Caki2 (cell line): ENCODE measurements at regions not wholly inside any gene's neighbourhood (a gene's known extent, or its start where the extent isn't known, plus 50 kb on each side); places are given as distances from the start of the nearest gene placed in this dataset.
"Not testable (repeated sequence)": the region's sequence is repeated elsewhere in the genome, so short reads cannot be mapped to it uniquely, and the experiment has no call there.

ENCODE experiments used
- DNase-seq: peaks from one replicate; pipeline ENCODE4 v3.0.0-alpha.2; 2015; ENCODE audit warnings: low read depth
- in situ Hi-C: cut with HindIII; loops from 2 replicates; pipeline ENCODE4 v1.10.0; 2016; ENCODE audit warnings: low sequenced_read_pairs, low pct_unique_long_range_greater_than_20kb, mixed read lengths

GRCh38 chr6:88473589-88473988 is 307.4 kb upstream of the CNR1 start:
- in situ Hi-C loops = no loop called here

GRCh38 chr6:88472851-88473525 is 306.8 kb upstream of the CNR1 start:
- no peak for DNase-seq
- in situ Hi-C loops = no loop called here

More at GRCh38 chr6:88473589-88473988, 307.4 kb upstream of the CNR1 start:
- DNase-seq = no peak

- in situ Hi-C loops = no loop called here
- DNase-seq = no peak
These were observed 293.5 kb upstream of the CNR1 start for GRCh38 chr6:88459643-88460042.

- in situ Hi-C loops = no loop called here
- no peak for DNase-seq
These were observed 293.0 kb upstream of the CNR1 start for GRCh38 chr6:88459189-88459588.

- in situ Hi-C loops = no loop called here
- no peak for DNase-seq
These were observed 292.5 kb upstream of the CNR1 start for GRCh38 chr6:88458662-88459061.

- in situ Hi-C loops = no loop called here
These were observed 290.2 kb upstream of the CNR1 start for GRCh38 chr6:88456221-88456859.

GRCh38 chr6:88455317-88455716 is 289.2 kb upstream of the CNR1 start:
- DNase-seq = no peak
- in situ Hi-C loops = no loop called here

More at GRCh38 chr6:88456221-88456859, 290.2 kb upstream of the CNR1 start:
- no peak for DNase-seq

- DNase-seq = no peak
These were observed 288.5 kb upstream of the CNR1 start for GRCh38 chr6:88454658-88455057.

GRCh38 chr6:88449770-88450169 is 283.6 kb upstream of the CNR1 start:
- no peak for DNase-seq
- in situ Hi-C loops = no loop called here

More at GRCh38 chr6:88454658-88455057, 288.5 kb upstream of the CNR1 start:
- in situ Hi-C loops = no loop called here

- DNase-seq = no peak
- in situ Hi-C loops = no loop called here
These were observed 279.2 kb upstream of the CNR1 start for GRCh38 chr6:88445188-88445965.

GRCh38 chr6:88443554-88443953 is 277.4 kb upstream of the CNR1 start:
- no peak for DNase-seq
- in situ Hi-C loops = no loop called here

GRCh38 chr6:88442737-88443136 is 276.6 kb upstream of the CNR1 start:
- in situ Hi-C loops = no loop called here
- DNase-seq = no peak

- in situ Hi-C loops = no loop called here
- DNase-seq = no peak
These were observed 275.2 kb upstream of the CNR1 start for GRCh38 chr6:88441346-88441745.

GRCh38 chr6:88428068-88428467 is 261.9 kb upstream of the CNR1 start:
- DNase-seq = no peak
- in situ Hi-C loops = no loop called here

GRCh38 chr6:88426005-88426404 is 259.9 kb upstream of the CNR1 start:
- no peak for DNase-seq
- in situ Hi-C loops = no loop called here

- no peak for DNase-seq
- in situ Hi-C loops = no loop called here
These were observed 256.7 kb upstream of the CNR1 start for GRCh38 chr6:88422831-88423230.

GRCh38 chr6:88420967-88421488 is 254.9 kb upstream of the CNR1 start:
- in situ Hi-C loops, DNase-seq: not testable (repeated sequence)

- DNase-seq, in situ Hi-C loops: not testable (repeated sequence)
These were observed 253.0 kb upstream of the CNR1 start for GRCh38 chr6:88418921-88419810.
